Limb (tissue), 2 donors: ENCODE measurements at regions not wholly inside any gene's neighbourhood (a gene's known extent, or its start where the extent isn't known, plus 50 kb on each side); places are given as distances from the start of the nearest gene placed in this dataset.

Experiments used
- DNase-seq, 2 donors: peaks; one replicate each; pipeline ENCODE4 v3.0.0-alpha.2; 2016; ENCODE audit errors: extremely low spot score in 2 of 2

DNA sequence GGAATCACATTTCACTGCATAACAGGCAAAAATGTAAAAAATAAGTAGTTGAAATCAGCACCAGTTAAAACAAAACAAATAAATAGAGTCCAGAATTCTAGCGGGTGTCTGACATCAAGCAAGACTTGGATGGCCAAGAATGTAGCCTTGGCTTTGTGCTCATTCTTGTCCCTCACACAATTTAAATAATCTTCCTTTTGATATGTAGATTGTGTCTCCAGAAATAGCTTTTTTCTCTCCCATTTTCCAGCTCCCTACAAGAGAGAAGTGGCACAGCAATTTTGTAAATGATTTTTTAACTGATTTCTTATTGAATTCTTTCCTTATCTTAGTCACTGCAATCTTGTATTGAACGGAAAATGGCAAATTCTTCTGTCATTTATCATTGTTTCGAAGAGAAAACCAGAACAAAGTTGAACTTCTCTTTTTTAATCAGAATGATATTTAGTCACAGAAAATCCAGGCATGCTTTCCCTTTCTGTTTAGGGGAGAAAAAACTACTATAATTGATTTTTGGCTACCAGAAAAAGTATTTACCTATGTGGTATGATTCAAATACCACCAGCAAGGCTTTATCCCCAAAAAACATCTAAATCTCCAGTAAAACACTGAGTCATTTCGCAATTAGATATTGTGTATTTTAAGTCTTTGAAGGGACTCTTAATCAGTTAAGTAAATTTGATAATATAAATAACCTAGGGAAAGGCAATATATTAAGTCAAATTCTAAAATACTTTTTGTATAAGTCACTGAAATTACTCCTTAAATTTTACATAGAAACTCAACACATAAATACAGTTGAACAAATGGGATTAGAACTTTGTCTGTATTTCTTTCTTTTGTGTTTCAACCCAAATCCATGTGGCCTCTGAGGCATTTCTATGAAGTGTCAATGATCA lies 481.7 kb downstream of the GBE1 start:
- no peak for DNase-seq

DNA sequence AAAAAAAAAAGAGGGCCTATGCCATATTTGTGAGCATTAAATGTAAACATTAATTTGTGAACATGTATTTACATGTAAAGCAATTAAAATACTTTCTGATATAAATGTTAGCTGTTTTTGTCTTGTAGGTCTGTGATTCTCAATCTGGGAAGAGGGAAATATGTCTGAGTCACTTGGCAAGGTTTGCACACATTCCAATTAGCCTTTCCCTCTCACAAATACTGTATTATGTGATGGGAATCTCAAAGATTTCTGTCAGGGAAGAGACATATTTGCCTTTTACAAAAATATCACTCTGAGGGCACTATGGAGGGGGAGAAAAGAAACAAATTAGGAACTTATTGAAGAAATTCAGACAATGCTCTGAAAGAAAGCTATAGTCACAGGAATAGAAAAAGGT lies 483.6 kb downstream of the GBE1 start:
- no peak for DNase-seq

DNA sequence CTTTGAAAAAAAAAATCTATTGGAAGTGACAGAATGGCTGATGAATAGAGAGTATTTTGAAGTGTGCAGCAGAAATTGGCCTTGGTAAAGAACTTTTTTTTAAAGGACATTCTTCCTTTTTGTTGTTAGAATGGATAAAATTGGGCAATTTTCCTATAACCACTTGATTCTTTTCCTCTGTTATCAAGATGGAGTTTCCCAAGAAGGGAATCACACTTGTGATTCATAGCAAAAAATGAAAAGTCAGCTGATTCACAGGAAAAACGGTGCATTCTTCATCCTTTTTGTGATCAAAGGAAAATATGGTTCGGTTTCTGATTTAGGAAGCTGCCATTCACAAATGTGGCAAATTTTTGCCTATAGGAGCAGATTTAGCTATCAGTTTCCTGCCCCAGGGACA lies 486.8 kb downstream of the GBE1 start:
- no peak for DNase-seq

DNA sequence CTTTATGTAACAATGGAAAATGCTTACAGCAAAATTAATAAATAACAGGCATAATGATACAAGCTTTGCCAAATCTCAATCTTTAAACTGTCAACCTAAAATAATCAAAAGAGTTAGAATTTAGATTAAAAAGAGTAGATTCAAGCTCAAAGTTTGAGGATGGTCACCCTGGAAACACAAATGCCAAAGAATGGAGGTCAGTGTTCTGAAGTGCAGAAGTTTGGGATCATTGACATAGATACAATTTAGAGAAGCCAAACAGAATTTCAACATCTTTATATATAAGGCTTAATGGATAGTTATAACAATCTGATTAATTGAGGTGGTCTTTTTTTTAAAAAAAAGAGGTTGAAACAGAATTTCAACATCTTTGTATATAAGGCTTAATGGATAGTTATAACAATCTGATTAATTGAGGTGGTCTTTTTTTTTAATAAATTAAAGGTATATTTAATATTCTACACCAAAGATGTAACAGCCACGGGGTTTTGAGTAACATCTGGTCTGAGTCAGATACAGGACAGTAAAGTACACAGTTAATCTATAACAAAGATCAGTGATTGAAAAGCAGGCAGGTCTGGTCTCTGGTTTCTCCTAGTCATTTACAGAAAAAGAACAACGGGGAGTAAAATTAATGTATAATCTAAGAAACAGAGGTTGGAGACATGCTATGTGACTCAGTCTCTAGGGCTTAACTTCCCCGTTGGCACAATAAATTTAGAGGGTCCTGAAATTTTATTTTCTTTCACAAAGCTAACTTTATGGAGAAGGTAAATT lies 490.7 kb downstream of the GBE1 start:
- DNase-seq = no peak

DNA sequence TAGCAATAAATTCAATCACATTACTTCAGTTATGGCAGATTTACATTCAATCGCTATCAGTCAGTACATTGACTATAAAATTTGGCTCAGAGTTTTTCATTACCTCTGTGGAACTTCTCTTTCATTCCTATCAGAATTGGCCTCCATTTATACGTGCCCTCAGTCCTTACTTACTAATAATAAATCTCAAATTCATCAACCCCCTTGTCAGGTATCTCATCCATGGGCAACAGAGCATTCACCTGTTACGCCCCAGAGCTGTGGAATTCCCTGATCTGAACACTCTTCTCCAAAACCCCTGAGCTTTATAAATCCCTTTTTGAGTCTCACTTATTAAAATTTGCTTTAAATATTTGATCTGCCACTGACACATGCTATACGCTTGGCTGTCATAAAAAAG lies 492.9 kb downstream of the GBE1 start:
- DNase-seq = no peak

DNA sequence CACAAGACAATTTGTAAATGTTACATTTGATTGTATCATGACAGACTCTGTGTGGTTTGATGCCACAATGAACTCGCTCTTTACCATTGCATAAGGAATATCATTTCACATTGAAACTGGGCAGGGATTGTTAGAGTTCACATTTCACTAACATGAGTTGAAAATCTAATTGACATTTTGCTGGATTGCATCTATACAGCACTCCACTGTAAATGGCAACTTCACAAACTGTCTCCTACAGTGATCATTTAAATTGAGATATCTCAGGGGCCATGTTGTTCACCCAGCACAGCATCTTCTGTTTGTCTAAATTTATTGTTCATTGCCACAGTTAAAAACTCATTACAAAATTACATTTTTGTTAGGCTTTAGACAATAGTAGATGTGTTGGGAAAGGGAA lies 499.4 kb downstream of the GBE1 start:
- DNase-seq = no peak

DNA sequence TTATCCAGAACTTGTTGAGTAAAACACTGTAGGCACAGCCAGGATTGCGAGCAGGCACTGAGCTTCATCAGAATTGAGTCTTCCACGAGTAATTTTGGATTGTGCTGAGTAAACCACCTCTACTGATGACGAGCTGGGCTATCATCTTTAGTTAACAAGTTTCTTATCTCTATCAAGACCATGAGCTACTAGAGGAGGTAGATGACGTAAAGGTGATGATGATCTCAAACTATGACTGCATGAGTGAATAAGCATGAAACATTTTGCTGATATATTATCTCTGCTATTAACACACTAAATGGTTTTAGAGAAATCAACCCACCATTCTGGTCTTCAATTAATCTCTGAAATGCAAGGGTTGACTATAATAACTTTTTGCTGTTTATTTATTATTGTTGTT lies 506.0 kb downstream of the GBE1 start:
- DNase-seq = no peak

DNA sequence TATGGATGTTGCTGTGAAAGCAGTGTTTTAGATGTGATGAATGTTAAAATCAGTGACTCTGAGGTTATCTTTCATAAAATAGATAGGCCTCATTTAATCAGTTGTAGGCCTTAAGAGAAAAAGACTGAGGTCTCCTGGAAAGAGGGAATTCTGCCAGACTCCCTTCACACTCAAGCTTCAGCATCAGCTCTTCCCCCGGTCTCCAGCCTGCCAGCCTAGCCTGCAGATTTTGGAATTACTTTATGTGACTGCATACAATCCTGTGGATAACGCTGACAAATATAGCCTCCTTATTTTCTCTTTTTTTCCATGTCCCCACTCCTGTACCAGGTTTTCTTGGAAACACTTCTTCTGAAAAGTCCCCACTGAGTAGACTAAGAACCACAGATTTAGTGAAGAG lies 510.3 kb downstream of the GBE1 start:
- no peak for DNase-seq

DNA sequence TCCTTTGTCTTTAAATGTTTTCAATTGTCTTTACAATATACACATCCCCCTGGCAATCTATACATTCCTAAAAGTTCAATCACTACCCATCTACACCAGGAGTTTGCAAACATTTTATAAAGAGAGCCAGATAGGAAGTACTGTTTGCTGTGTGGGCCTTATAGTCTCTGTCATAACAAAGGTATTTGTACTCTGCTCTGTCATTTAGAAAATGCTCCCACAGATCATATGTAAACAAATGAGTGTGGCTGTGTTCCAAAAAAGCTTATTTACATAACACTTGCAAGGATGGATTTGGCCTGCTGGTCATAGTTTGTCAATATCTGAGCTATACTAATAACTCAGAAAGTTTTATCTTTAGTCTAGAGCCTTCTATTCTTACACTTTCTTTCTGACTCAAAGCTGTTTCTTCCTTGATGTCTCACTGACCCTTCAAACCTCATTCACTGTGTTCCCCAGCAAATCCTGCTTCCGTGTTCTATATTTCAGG lies 511.9 kb downstream of the GBE1 start:
- DNase-seq = no peak

DNA sequence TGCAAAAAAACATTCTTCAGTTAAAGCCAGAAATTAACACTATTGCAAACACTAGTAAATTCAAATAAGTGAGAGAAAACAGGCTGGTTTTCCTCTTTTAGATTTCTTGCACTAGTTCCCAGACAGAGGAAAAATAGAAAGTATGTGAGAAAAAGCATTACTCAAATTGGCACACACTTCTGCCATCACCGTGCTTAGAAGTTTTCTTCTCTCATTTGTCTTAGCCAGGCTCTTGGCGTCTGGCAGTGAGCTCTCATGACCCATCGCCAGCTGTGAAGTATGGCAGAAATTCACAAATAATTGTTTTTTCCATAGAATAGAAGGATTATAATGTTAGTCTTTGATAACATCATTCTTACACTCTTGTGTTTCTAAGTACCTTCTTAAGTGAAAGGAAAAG lies 515.9 kb downstream of the GBE1 start:
- no peak for DNase-seq

DNA sequence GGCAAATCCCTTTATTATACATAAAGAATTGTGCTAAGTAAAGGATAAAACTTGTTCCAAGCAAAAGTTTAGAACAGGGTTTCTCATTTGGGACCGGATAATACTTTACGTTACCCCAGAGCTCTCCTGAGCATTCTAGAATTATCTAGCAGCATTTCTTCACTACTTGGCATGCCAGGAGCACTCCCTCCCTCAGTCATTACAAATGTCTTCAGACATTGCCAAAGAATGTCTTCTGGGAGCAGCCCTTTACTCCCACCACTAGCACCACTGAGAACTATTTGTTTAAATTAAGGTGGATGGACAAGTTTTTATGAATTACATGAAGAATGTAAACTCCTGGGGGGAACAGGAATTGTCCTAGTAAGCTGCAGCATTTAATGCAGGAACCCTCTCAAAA lies 516.4 kb downstream of the GBE1 start:
- no peak for DNase-seq

DNA sequence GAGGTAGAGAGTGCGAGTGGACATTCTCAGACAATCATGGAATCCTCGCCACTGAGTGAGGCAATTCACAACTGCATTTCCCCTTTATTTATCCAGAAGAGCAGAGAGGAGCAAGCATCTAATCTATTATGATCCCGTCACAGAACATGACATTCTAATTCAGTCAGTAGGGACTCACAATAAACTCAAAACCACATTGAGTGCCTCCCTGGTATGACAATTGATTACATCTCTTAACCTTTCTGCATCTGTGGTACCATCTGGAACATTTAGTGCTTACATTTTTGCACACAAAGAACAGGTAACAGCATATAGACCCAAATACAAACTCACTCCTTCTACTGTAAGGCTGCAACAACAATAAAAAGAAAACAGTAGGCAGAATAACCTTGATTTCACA lies 517.2 kb downstream of the GBE1 start:
- DNase-seq = no peak

DNA sequence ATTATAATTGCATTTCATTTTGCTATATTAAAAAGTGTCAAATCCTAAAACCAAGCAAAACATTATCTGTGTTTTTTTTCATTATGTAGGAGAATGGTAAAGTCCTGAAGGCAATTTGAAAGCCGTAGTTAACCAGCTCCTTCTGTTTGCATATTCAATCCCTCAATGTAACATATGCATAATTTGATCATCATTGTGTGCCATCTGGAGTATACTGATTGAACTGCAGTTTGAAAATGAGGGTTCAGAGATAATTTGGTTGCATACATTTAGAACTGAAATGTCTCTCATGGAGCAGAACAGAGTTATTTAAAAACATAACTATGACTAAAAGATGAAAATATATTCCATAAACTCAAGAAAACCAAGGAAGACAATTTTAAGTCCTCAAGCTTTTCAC lies 518.6 kb downstream of the GBE1 start:
- DNase-seq = peak in 1 of 2 donors; percentile 41

DNA sequence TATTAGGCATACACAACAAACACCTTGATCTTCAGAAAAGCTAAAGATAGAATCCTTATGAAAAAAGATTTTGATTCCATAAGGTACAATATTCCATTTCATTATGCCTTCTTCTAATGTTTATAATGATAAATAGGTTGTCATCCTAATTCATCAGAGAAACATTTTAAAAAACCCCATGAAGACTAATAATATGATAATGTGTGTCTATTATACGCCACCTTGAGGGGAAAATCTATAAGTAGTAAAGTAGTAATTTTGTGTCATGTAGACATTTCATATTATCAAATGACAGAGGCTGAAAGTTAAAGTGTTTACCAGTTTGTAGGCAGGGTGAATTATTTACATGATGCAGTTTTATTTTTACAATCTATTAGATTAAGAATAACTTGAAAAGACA lies 524.3 kb downstream of the GBE1 start:
- DNase-seq = no peak

DNA sequence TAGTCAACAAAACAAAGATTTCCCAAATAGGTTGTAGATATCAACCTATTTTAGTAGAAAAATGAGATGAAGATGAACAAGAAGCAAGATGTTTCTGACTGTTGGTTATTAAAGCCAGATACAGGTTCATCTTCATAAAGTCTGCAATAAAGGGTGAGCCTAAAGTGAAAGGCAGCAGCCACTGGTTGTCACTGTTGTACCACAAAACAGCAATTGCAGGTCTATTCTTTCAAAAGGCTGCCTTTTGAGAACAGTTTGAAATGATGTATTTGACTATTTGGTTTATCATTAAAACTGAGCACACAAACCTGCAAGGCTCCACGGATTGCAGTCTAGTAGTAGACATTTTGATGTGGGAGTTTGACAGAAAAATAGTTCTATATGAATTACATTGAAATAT lies 543.4 kb downstream of the GBE1 start:
- DNase-seq = peak in 1 of 2 donors; percentile 29

DNA sequence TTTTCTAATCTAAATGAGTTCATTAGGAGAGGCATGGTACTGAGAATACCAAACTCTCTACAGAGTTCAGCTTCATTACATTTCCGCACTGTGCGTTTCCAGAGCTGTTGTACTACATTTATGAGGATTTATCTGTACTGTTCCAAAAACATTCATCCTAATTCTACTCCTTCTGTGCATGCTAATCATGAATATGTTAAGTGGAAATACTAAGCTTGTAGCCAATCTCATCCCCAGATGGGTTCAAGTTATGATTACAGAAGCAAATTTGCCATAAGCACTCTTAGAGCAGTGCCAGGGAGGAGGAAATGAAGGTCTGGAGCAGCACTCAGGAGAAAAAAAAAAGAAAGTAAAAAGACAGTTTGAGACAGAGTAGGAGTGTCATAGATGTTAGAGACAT lies 544.3 kb downstream of the GBE1 start:
- DNase-seq = no peak

DNA sequence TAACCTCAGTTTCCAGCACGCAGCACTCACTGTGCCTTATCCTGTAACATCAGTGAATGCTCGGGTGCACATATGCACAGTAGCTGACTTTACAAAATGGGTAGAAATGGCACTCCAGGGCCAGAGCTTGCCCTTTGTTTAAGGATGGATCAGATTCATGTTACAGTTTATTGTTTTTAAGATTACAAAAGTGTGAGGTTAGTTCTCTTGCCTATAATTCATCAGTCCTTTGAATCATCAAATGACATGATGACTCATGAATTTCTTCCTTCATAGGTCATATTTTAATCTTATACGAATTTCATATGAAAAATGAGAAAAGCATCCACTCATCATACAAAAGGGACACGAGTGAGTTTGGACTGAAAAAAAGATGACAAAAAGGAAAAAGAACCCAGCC lies 545.3 kb downstream of the GBE1 start:
- no peak for DNase-seq

DNA sequence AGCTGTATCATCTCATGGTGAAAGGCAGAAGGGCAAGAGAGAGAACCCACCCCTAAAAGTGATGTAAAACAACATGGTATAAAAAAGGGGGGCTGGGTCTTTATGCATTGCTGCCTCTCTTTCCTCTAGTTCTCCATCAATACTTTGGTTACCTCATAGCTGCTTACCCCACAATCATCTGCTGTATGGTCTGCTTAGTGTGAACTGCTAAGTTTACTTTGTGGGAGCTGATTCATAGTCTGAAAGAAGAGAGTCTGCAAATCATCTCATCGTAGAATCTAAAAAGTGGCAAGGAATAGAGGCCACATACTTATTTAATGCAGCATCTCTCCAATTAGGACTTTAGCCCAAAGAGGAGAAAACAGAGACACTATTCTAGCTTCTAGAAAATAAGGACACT lies 546.8 kb downstream of the GBE1 start:
- no peak for DNase-seq

DNA sequence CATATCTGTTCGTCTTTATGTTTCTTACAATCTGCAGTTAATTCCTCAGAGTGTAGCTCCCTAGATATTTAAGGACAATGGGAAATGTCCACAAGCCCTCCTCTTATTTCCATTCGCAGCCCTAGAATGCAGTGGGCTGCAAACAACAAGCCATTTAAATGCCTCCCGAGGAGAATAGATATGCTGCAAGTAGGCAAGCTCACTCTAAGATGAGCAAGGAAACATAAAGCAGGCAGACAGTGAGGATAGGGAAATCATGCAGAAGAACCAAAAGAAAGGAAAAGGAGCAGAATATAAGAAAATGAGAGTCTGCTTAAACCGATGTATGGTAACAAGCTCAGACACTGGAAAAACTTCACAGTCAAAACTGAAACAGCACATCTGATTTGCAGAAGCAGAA lies 561.9 kb downstream of the GBE1 start:
- DNase-seq = no peak

DNA sequence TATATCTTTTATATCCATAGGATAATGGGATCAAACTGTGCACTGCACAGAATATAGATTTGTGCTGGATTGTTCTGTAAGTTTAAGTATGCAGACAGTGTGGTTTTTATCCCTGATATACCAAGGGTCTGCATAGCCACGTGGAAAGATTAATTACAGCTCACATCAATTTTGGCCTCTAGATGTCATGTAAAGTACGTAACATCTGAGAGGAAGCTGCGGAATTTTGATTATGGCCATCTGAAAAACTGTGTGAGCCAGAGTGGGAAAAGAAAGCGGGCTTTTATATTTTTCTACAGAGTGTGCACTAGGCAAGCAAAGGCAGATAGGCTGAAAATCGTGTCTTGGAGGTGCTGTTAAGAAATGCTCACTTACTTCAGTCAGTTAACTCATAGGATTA lies 562.7 kb downstream of the GBE1 start:
- DNase-seq = no peak

DNA sequence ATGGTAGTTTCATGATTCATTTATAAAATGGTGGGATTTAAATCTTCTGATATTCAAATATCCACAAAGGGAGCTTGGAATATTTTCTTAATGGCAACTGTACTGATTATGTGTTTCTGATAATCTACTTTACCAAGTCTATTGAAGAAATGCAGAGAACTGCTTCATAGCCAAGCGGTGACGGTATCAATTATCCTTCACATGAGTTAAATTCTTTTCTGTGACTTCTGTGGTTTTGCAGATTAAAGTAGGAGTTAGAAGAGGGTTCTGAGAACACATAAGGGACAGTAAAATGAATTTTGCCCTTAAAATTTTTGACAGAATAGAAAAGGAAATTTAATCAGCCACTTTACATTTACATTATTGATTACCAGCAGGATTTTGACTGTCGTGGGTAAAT lies 563.2 kb downstream of the GBE1 start:
- no peak for DNase-seq

DNA sequence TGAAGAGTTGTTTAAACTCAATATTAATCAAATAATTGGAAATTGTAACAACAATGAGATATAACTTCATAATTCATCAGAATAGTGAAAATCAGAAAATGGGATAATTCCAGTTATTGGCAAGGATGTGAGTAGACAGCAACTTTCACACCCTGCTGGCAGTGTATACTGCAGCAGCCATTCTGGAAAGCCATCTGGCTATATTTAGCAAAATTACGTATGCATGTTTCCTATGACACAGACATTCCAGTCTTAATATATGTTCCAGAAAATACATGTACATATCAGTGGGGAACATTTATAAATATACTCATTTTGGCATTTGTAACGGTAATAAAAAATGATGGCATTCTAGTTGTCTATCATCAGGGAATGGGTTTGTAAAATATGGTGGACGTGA lies 564.1 kb downstream of the GBE1 start:
- DNase-seq = peak in 1 of 2 donors; percentile 48

DNA sequence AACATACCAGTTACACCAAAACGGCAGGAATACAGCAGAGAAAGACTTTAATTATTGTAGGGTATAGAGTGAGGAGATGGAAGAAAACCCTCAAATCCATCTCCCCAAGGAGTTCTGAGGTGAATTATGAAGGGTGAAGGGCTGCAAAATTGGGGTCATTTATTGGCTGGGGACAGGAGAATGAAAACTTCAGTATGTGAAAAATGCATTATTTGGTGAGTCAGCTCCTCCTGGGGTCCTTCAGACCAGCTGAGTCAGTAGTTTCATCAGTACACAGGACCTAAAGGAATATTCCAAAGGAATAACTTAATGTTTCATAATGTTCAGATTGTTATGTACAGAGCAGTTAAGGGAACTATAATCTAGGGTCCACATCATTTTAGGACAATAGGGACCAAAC lies 566.0 kb downstream of the GBE1 start:
- DNase-seq = no peak
